Fibroblast of lung (primary cell): ENCODE measurements at regions not wholly inside any gene's neighbourhood (a gene's known extent, or its start where the extent isn't known, plus 50 kb on each side); places are given as distances from the start of the nearest gene placed in this dataset.

Source experiments
- DNase-seq, 2 donors: peaks; one replicate each; pipeline versions ENCODE4 v3.0.0 to v3.0.0-alpha.2; 2010; ENCODE audit warnings: low read depth in 2 of 2
- H2AFZ ChIP-seq: 2 replicates; pipeline ENCODE4 v1.5.1; 2012; ENCODE audit warnings: low read length, control low read depth, inconsistent platforms
- H3K27ac ChIP-seq: 2 replicates; pipeline ENCODE4 v1.5.1; 2011; ENCODE audit warnings: low read length, control low read depth; ENCODE audit not compliant: insufficient read depth
- H3K27me3 ChIP-seq: 2 replicates; pipeline ENCODE4 v1.5.1; 2011; ENCODE audit warnings: mild to moderate bottlenecking, low read length; ENCODE audit not compliant: control insufficient read depth, insufficient read depth
- H3K36me3 ChIP-seq: 2 replicates; pipeline ENCODE4 v1.5.1; 2011; ENCODE audit warnings: low read length; ENCODE audit not compliant: control insufficient read depth, insufficient read depth
- H3K4me1 ChIP-seq: 2 replicates; pipeline ENCODE4 v1.5.1; 2011; ENCODE audit warnings: low read length; ENCODE audit not compliant: control insufficient read depth, insufficient read depth; ENCODE audit errors: extremely low read depth
- H3K4me2 ChIP-seq: 2 replicates; pipeline ENCODE4 v1.5.1; 2011; ENCODE audit warnings: low read length, control low read depth; ENCODE audit not compliant: insufficient read depth; ENCODE audit errors: extremely low read depth
- H3K4me3 ChIP-seq, 4 experiments: fragments of 200-600 bp in 1 of 4; sonication (generic) in 1 of 4; replicated peaks in 1 of 4; 2 replicates each; pipeline ENCODE4 v1.5.1; 2011 to 2016; ENCODE audit warnings: low read length in 4 of 4, low read depth in 3 of 4, mild to moderate bottlenecking in 3 of 4, control low read depth in 2 of 4, inconsistent platforms in 1 of 4, mixed read lengths in 1 of 4; ENCODE audit not compliant: insufficient read depth in 1 of 4; ENCODE audit errors: control extremely low read depth in 1 of 4
- H3K79me2 ChIP-seq: 2 replicates; pipeline ENCODE4 v1.5.1; 2012; ENCODE audit warnings: mild to moderate bottlenecking, low read length, inconsistent platforms; ENCODE audit not compliant: control insufficient read depth, insufficient read depth
- H3K9ac ChIP-seq: 2 replicates; pipeline ENCODE4 v1.5.1; 2011; ENCODE audit warnings: mild to moderate bottlenecking, low read length, control low read depth; ENCODE audit not compliant: insufficient read depth
- H3K9me3 ChIP-seq: 2 replicates; pipeline ENCODE4 v1.5.1; 2012; ENCODE audit warnings: low read depth, low read length; ENCODE audit not compliant: control insufficient read depth, insufficient read depth
- H4K20me1 ChIP-seq: 2 replicates; pipeline ENCODE4 v1.5.1; 2011; ENCODE audit warnings: low read length; ENCODE audit not compliant: control insufficient read depth, insufficient read depth; ENCODE audit errors: extremely low read depth
- EZH2 ChIP-seq: IDR thresholded peaks from 2 replicates; pipeline ENCODE4 v1.5.1; 2012; ENCODE audit warnings: low read length, control low read depth, mild to moderate bottlenecking; ENCODE audit errors: missing control alignments
- TF ChIP-seq, protein P1 (sequence below), 2 donors: IDR thresholded peaks in 1 of 2; conservative IDR thresholded peaks in 1 of 2; 1 replicate in 1 of 2; 2 replicates in 1 of 2; pipeline ENCODE4 v1.5.1; 2011 to 2012; ENCODE audit warnings: low read length in 2 of 2, control low read depth in 1 of 2, inconsistent platforms in 1 of 2, low read depth in 1 of 2, mild to moderate bottlenecking in 1 of 2

DNA sequence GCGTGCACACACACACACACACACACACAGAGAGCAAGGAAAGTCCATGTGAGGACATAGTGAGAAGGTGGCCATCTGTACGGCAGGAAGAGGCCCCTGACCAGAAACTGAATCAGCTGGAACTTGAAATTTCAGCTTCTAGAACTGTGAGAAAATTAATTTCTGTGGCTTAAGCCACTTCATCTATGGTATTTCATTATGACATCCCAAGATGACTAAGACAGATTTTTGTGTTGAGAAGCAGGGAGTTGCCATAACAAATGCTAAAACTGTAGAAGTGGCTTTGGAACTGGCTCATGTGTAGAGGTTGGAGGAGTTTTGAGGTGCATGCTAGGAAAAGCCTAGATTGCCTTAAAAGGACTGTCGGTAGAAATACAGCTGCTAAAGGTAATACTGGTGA, 63.4 kb upstream of the ZBTB7C start:
- Histone ChIP-seq H3K9me3 (no peaks in the 10 kb centered on the region), H3K4me1 (peaks cover 9% of the 10 kb centered on the region), H3K4me2 (no peak overlapping the region), H2AFZ (no peak overlapping the region), H3K79me2 (no peaks in the 10 kb centered on the region), H3K27me3 (peaks cover 4% of the 10 kb centered on the region), H3K36me3 (no peaks in the 10 kb centered on the region), H3K4me3 (no peak overlapping the region), H3K27ac (no peak overlapping the region), H3K9ac (no peak overlapping the region), H4K20me1 (no peaks in the 10 kb centered on the region)
- DNase-seq = no peak
- TF ChIP-seq EZH2 = no peak
- TF ChIP-seq, protein P1, sequence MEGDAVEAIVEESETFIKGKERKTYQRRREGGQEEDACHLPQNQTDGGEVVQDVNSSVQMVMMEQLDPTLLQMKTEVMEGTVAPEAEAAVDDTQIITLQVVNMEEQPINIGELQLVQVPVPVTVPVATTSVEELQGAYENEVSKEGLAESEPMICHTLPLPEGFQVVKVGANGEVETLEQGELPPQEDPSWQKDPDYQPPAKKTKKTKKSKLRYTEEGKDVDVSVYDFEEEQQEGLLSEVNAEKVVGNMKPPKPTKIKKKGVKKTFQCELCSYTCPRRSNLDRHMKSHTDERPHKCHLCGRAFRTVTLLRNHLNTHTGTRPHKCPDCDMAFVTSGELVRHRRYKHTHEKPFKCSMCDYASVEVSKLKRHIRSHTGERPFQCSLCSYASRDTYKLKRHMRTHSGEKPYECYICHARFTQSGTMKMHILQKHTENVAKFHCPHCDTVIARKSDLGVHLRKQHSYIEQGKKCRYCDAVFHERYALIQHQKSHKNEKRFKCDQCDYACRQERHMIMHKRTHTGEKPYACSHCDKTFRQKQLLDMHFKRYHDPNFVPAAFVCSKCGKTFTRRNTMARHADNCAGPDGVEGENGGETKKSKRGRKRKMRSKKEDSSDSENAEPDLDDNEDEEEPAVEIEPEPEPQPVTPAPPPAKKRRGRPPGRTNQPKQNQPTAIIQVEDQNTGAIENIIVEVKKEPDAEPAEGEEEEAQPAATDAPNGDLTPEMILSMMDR (conservative IDR thresholded peaks at IDR 0.05 in 1 of 2, IDR thresholded peaks at IDR 0.05 in 1 of 2; ENCODE audit: low read depth in 1 of 2, low read length in 2 of 2) = no peak

DNA sequence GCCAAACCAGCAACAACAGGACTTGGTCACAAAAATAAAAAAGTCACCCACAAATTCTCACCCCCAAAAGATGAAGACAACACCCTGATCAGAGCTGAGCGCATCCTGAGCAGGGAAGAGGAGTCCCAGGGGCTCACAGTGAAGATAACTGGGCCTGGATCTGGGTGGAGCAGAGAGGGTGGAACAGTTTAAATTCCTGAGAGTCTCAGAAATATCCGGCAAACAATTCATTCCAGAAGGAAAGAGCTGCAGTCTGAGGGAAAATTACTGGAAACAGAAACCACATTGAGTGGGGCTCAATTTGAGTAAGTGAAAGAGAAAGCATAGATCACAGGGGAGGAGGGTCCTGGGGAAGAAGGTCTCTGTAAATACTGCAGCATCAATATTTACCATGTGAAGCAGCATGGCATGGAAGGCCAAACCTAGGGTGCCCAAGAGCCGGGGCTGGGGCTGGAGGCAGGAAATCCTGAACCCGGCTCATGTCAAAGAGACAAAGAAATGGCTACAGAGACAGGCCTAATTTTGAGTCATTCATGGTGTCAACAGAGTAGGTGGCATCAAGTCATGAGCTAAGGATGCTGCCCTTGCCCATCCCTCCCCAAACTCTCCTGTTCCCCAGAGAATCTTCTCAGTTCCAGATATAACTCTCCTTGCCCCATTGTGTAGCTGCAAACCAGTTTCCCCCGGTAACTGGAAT, 61.4 kb upstream of the ZBTB7C start:
- H3K4me1 ChIP-seq = peaks cover 7% of the 10 kb centered on the region
- no peak for TF ChIP-seq EZH2
- TF ChIP-seq, protein P1 (conservative IDR thresholded peaks at IDR 0.05 in 1 of 2, IDR thresholded peaks at IDR 0.05 in 1 of 2; ENCODE audit: low read depth in 1 of 2, low read length in 2 of 2) = no peak
- H3K27ac ChIP-seq = no peak overlapping the region
- H3K4me2 ChIP-seq = peak overlapping the region; percentile 37
- H4K20me1 ChIP-seq = no peaks in the 10 kb centered on the region
- H2AFZ ChIP-seq = peak overlapping the region; percentile 10
- no peaks in the 10 kb centered on the region for H3K79me2 ChIP-seq
- peaks cover 4% of the 10 kb centered on the region for H3K27me3 ChIP-seq
- no peaks in the 10 kb centered on the region for H3K36me3 ChIP-seq
- no peaks in the 10 kb centered on the region for H3K9me3 ChIP-seq
- peak in 1 of 2 donors; percentile 48 for DNase-seq
- H3K4me3 ChIP-seq = no peak overlapping the region
- H3K9ac ChIP-seq = no peak overlapping the region

DNA sequence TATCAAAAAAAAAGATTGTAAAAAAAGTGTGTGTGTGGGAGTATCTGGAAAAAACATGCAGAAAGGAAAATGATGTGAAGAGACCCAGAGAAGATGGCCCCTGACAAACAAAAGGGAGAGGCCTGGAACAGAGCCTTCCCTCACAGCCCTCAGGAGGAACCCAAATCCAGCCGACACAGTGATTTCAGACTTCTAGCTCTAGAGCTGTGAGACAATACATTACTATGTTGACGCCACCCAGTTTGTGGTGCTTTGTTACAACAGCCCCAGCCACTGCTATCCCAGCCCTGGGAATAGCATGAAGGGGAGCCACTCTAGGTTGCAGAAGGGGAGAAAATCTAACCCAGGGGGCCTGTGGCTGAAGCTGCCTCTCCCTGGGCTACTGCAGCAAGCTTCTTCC, 59.0 kb upstream of the ZBTB7C start:
- H3K27ac ChIP-seq = no peak overlapping the region
- peaks cover 4% of the 10 kb centered on the region for H3K27me3 ChIP-seq
- H3K4me1 ChIP-seq = peaks cover 7% of the 10 kb centered on the region
- TF ChIP-seq EZH2 = no peak
- TF ChIP-seq, protein P1 (conservative IDR thresholded peaks at IDR 0.05 in 1 of 2, IDR thresholded peaks at IDR 0.05 in 1 of 2; ENCODE audit: low read depth in 1 of 2, low read length in 2 of 2) = no peak
- no peak overlapping the region for H2AFZ ChIP-seq
- H3K4me2 ChIP-seq = no peak overlapping the region
- no peak for DNase-seq
- no peaks in the 10 kb centered on the region for H3K79me2 ChIP-seq
- no peaks in the 10 kb centered on the region for H4K20me1 ChIP-seq
- H3K9me3 ChIP-seq = no peaks in the 10 kb centered on the region
- H3K36me3 ChIP-seq = no peaks in the 10 kb centered on the region
- no peak overlapping the region for H3K4me3 ChIP-seq
- no peak overlapping the region for H3K9ac ChIP-seq
